Activated CD8-positive, alpha-beta T cell treated with anti-CD3 and anti-CD28 coated beads for 36 hours (primary cell): ENCODE measurements at regions not wholly inside any gene's neighbourhood (a gene's known extent, or its start where the extent isn't known, plus 50 kb on each side); places are given as distances from the start of the nearest gene placed in this dataset.

Experiments
- ATAC-seq: fragments of 200-7000 bp; cut with Tn5 transposase; one replicate; pipeline ENCODE4 v1.10.0; 2021; ENCODE audit warnings: mild to moderate bottlenecking, moderate library complexity
- CTCF ChIA-PET: fragments of 350-600 bp; sonication (Branson Sonifier 250); formaldehyde crosslinking; loops from one replicate; lab custom pipeline; 2021; ENCODE audit warnings: antibody characterized with exemption; lab: Charles Lee
- POLR2A ChIA-PET: fragments of 350-600 bp; sonication (Branson Sonifier 250); formaldehyde crosslinking; loops from one replicate; lab custom pipeline; 2021; ENCODE audit warnings: antibody characterized with exemption; lab: Charles Lee
- DNase-seq: peaks from one replicate; pipeline ENCODE4 v3.0.0-alpha.2; 2020
- H3K27ac Mint-ChIP-seq: one replicate; pipeline ENCODE4 v1.8.0; 2021; ENCODE audit warnings: mild to moderate bottlenecking, mixed read lengths
- H3K27me3 Mint-ChIP-seq: one replicate; pipeline ENCODE4 v1.8.0; 2021; ENCODE audit warnings: mixed read lengths
- H3K36me3 Mint-ChIP-seq: one replicate; pipeline ENCODE4 v1.8.0; 2021; ENCODE audit warnings: low read depth, mixed read lengths
- H3K4me1 Mint-ChIP-seq: one replicate; pipeline ENCODE4 v1.8.0; 2021; ENCODE audit warnings: low read depth, mixed read lengths
- H3K4me3 Mint-ChIP-seq: one replicate; pipeline ENCODE4 v1.8.0; 2021; ENCODE audit warnings: mild to moderate bottlenecking, moderate library complexity, mixed read lengths
- H3K9me3 Mint-ChIP-seq: one replicate; pipeline ENCODE4 v1.8.0; 2021; ENCODE audit warnings: mixed read lengths
- CTCF ChIP-seq: fragments of 200-600 bp; IDR thresholded peaks from one replicate; pipeline ENCODE4 v1.8.0; 2022; ENCODE audit warnings: antibody characterized with exemption, mild to moderate bottlenecking
- intact Hi-C: fragments of 100-400 bp; cut with micrococcal nuclease; formaldehyde crosslinking; loops from one replicate; pipeline ENCODE4 v1.10.0; 2022

GRCh38 chr1:22342734-22343191 is 108.9 kb upstream of the ZBTB40 start:
- H3K4me3 Mint-ChIP-seq: no peak overlapping the region
- no peaks in the 10 kb centered on the region for H3K36me3 Mint-ChIP-seq
- CTCF ChIA-PET: no interaction called here
- no peak for TF ChIP-seq CTCF
- intact Hi-C loops: no loop called here
- POLR2A ChIA-PET: no interaction called here
- ATAC-seq (no peak), DNase-seq (no peak)
- peaks cover 37% of the 10 kb centered on the region for H3K27me3 Mint-ChIP-seq
- H3K27ac Mint-ChIP-seq: no peak overlapping the region
- peaks cover 2% of the 10 kb centered on the region for H3K4me1 Mint-ChIP-seq
- H3K9me3 Mint-ChIP-seq: no peaks in the 10 kb centered on the region

- Mint-ChIP-seq H3K27me3 (peaks cover 45% of the 10 kb centered on the region), H3K36me3 (no peaks in the 10 kb centered on the region), H3K9me3 (no peaks in the 10 kb centered on the region), H3K4me1 (peaks cover 2% of the 10 kb centered on the region), H3K27ac (no peak overlapping the region), H3K4me3 (no peak overlapping the region)
- DNase-seq: no peak
- TF ChIP-seq CTCF: no peak
- ChIA-PET CTCF (no interaction called here), POLR2A (no interaction called here)
- no peak for ATAC-seq
- intact Hi-C loops: no loop called here
Measured at GRCh38 chr1:22343456-22344328, 108.0 kb upstream of the ZBTB40 start.

GRCh38 chr1:22344329-22344630 is 107.4 kb upstream of the ZBTB40 start:
- H3K36me3 Mint-ChIP-seq: no peaks in the 10 kb centered on the region
- ChIA-PET CTCF (no interaction called here), POLR2A (no interaction called here)
- no peak overlapping the region for H3K4me3 Mint-ChIP-seq
- TF ChIP-seq CTCF: no peak
- intact Hi-C loops: no loop called here
- H3K9me3 Mint-ChIP-seq: no peaks in the 10 kb centered on the region
- H3K27me3 Mint-ChIP-seq: peaks cover 47% of the 10 kb centered on the region
- peaks cover 2% of the 10 kb centered on the region for H3K4me1 Mint-ChIP-seq
- no peak overlapping the region for H3K27ac Mint-ChIP-seq
- ATAC-seq (no peak), DNase-seq (no peak)

GRCh38 chr1:22344851-22345560 is 106.6 kb upstream of the ZBTB40 start:
- Mint-ChIP-seq H3K27ac (no peak overlapping the region), H3K36me3 (no peaks in the 10 kb centered on the region), H3K4me3 (no peak overlapping the region), H3K27me3 (peaks cover 50% of the 10 kb centered on the region), H3K9me3 (no peaks in the 10 kb centered on the region), H3K4me1 (peaks cover 2% of the 10 kb centered on the region)
- TF ChIP-seq CTCF: no peak
- intact Hi-C loops: no loop called here
- DNase-seq: no peak
- ChIA-PET CTCF (interaction anchor here (1.4 kb wide), 1 partner anchor 71 kb away, joined by 4 read pairs; no protein-coding TSS in a partner anchor), POLR2A (no interaction called here)
- no peak for ATAC-seq
